HT1080 (cell line): ENCODE measurements at regions not wholly inside any gene's neighbourhood (a gene's known extent, or its start where the extent isn't known, plus 50 kb on each side); places are given as distances from the start of the nearest gene placed in this dataset.
A peak's percentile ranks its signal among the peaks of the same experiment; 100 is the strongest.

Source experiments
- DNase-seq: peaks from one replicate; pipeline ENCODE4 v3.0.0-alpha.2; 2015; ENCODE audit warnings: low read depth

- DNase-seq, result no peak
These were observed 1054.5 kb downstream of the SLITRK1 start for GRCh38 chr13:82827724-82828123.

DNA sequence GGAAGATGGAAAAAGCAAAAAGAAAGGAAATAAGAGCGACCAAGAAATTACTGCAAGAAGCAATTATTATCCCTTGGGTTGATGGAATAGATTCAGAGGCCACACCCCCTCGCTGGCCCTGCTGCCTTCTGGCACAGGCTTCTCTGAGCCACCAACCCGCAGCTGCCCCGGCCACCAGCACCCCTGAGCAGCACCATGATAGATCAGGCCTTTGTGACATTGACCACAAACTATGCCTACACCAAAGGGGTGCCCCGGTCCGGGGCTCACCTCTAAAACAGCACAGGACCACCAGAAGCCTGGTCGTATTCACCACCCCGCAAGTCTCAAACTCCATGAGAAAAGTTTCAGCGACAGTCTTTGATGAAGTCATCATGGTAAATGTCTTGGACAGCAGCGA, 1059.3 kb downstream of the SLITRK1 start:
- DNase-seq, result no peak

DNA sequence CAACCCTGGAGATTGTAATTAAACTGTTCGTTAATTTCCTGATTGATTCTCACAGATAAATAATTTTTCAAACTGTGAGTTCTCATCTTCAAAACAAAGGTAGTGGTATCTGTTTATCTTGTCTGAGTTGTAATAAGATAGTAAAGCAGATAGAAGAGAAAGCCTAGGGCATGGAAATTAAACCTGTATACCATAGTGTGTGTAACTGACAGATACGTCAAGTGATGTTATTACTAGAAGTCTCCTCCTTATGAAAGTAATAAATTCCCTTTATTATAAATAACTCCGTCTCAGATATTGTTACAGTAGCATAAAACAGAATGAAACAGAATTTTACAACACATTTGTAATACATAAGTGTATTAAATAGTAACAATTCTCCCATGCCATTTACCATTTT, 1065.1 kb downstream of the SLITRK1 start:
- DNase-seq, result no peak

DNA sequence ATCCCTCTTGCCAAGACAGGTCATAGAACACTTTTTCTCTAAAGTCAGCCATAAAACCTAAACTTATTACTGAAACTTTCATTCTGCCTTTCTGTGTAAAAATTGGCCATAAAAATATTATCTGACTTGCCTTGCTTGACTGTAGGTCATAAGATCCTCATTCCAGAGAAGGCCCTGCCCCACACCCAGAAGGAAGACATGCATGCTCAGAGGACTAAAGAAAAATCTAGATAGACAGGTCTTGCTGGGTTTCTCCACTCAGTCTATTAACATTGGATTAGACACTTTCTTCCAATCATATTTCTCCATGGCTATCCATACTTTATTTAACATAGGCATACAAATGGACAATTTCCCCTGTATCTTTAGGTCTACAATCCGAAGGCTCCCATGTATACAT, 1066.5 kb downstream of the SLITRK1 start:
- DNase-seq, result no peak

DNA sequence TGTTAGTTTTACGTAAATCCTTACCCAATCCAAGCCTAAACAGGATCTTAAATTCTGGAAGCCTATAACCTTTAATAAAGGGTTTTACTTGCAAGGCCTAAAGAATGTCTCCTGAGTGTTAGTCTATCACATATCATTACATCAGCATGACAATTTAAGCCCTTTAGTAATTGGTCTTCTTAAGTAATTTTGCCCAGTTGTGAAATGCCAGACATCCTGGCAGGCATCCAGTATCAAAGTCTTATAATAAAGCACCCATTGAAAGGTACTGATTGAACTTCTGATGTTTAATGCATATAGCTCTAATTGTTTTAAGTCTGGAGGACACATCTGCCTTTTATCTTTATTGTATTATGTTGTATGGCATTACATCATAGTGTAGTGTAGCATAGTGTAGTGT, 1078.9 kb downstream of the SLITRK1 start:
- no peak for DNase-seq

DNA sequence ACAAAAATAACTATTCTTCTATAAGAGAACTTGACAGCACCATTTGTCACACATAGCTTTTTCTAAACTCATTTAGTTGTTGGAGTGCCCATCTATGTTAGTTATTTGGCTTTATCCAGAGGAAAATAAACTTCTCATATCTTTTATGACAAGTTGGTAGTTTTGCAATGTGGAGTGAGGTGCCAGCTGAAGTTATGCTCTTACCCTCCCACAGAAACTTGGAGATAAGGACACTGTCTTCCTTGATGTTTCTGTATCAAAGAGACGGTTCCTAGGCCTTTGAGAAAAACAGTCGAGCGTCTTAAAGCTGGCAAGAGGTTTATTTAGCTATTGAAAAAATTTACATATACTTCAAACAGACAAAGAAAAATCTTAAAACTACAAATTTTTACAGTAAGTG, 1079.7 kb downstream of the SLITRK1 start:
- no peak for DNase-seq

GRCh38 chr13:82800391-82800790, 1081.9 kb downstream of the SLITRK1 start:
- peak; percentile 24 for DNase-seq

DNA sequence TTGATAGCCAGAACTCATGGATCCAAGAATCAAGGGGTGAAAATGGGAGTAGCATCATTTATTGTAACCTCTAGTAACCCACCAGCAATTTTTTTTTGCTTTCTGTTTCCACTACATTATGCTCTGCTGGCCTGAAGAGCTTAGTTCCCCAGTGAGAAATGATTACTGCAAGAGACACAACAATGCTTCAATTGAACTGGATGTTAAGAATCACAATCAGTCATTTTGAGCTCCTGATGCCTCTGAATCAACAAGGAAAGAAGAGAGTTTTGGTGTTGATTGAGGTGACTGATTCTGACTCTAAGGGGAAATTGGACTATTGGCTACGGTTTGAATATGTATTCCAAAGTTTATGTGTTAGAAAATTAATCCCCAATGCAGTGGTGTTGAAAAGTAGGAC, 1084.4 kb downstream of the SLITRK1 start:
- no peak for DNase-seq

- DNase-seq, result no peak
These were observed 1091.2 kb downstream of the SLITRK1 start for GRCh38 chr13:82791035-82791434.

DNA sequence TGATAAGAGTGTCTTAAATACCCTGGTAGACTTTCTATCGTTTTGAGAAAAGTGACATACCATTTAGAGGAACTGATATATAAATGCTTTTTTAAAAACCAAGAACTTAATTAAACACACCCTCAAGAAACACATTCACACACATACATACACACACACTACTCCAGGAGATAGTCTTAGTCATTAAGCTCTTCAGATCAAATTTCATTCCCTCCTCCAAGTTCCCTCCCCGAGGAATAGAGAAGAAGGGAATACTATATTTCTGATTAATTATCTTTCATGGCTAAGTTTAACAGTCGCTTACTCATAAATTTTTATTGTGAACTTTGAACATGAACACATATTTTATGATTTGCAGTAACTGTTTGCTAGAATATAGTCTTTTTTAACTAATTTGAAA, 1109.5 kb downstream of the SLITRK1 start:
- DNase-seq, result peak; percentile 50

DNA sequence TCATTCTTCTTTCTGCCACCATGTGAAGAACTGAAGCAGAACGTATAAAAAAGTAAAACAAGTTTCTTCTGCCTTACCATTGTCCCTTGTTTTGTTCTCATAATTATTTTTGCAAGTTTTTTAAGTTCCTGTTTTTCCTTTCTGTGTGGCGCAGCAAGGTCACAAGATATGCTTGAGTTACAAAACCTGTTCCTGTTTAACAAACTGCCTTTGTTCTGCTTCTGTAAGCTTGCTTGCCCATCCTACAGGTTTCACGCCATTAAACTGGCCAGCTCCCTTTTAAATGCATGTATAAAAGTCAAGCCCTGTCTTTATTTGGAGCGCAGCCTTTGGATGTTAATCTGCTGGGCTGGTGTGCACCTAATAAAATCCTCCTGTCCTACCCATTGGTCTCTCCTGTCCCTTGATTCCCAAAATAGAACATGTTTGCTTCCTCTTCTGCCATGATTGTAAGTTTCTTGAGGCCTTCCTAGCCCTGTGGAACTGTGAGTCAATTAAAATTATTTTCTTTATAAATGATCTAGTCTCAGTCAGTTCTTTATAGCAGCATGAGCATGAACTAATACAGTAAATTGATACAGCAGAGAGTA, 1115.4 kb downstream of the SLITRK1 start:
- DNase-seq, result no peak

DNA sequence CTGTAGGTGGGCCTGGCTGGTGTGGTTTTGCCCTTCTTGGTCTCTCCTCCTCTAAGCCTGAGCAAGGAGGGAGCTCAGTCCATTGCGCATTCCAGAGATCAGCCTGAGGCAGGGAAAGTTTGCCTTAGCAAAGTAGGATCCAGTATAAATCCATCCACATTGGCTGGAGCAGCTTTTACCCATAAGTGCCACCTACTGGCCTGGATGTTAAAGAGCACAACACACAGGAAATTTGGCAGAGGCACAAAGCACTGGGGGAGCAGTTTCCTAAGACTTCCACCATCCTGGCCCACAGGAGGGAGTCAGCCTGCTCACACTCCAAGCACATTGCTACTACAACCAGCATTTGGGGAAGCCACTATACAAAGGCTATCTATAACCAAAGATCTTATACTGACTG, 1124.2 kb downstream of the SLITRK1 start:
- peak; percentile 56 for DNase-seq

DNA sequence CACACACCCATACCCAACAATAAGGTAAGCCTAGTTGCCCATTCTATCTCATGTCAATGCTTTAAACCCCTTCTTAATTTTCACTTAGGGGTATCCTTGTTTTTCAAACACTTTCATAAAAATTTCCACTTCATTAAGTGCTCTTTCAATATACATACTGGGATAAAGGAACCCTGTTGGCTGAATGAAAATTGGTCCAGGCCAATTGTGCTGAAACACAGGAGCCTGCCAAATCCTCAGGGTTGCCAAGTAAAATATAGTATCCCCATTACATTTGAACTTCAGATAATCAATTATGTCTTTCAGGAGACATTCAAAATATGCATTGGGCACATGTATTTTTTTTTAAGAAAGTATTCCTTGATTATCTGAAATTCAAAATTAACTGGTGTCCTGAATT, 1131.1 kb downstream of the SLITRK1 start:
- no peak for DNase-seq

DNA sequence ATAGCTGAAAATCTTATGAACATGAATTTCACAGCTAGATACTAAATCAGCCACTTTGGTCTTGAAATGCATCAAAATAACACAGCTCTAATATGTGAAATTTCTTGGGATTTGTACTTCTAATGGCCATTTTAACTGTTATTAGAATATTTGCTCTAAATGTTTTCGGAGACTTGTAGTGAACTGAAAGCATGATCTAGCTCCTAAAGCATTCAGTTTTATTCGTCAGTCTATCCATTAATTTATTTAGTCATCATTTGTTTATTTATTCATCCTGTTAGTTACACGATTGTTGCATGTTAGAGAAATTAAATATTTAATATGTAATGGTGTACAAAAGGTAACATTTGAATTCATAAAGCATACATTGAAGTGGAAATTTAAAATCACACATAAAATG, 1132.7 kb downstream of the SLITRK1 start:
- DNase-seq, result no peak

- no peak for DNase-seq
These were observed 1134.3 kb downstream of the SLITRK1 start for GRCh38 chr13:82747958-82748357.

- no peak for DNase-seq
These were observed 1135.0 kb downstream of the SLITRK1 start for GRCh38 chr13:82747291-82747690.

- DNase-seq, result no peak
These were observed 1141.8 kb downstream of the SLITRK1 start for GRCh38 chr13:82740442-82740841.

DNA sequence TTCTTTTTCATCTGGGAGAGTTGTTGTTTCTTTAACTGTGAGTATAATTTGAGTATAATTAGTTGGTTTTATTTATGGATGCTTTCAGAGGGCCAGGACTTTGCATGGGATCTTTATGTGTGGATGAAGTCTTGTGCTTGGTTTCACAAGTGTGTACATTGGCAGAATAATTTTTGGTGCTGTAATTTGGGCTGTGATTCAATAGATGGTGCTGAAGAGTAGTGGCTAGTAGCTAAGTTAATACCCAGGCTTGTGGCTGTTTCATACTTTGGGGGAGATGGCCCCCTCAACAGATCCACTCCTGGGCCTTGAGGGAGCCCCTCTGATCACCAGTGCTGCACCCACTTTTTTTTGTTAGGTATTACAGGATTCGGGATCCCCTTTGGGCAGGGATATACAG, 1142.4 kb downstream of the SLITRK1 start:
- peak; percentile 10 for DNase-seq

DNA sequence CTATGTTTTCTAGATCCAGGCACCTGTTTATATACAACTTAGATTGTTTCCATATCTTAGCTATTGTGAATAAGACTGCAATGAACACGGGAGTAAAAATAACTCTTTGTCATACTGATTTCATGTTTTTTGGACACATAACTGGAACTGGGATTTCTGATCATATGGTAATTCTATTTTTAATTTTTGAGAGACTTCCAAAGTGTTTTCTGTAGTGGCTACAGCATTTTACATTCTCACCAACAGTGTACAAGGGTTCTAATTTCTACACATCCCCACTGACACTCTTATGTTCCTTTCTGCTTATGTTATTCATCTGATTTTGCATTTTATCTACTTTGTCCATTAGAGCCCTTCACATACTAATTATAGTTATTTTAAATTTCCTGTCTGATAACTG, 1152.9 kb downstream of the SLITRK1 start:
- no peak for DNase-seq

- DNase-seq, result no peak
These were observed 1161.3 kb downstream of the SLITRK1 start for GRCh38 chr13:82720986-82721385.

DNA sequence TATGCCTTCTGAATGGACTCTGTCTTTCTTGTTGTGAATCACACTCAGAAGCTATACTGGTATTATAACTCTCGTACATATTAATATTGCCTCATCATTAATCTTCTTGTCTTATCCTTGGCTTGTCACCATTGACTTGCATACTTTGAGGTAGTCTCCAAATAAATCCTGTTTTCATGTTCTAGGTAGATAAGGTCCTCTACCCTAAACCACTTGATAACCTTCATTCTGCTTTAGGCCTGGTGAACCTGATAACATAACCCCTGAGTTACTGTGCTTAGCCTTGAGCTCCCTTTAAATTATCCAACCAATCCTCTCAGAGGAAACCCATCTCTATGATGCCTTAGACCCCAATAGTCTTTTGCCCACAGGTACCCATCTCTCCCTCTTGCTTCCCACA, 1162.3 kb downstream of the SLITRK1 start:
- no peak for DNase-seq

- DNase-seq, result peak; percentile 92
These were observed 1165.0 kb downstream of the SLITRK1 start for GRCh38 chr13:82717249-82717648.

- peak; percentile 43 for DNase-seq
These were observed 1168.4 kb downstream of the SLITRK1 start for GRCh38 chr13:82713687-82714405.
